AG08395 (cell line): ENCODE measurements at regions not wholly inside any gene's neighbourhood (a gene's known extent, or its start where the extent isn't known, plus 50 kb on each side); places are given as distances from the start of the nearest gene placed in this dataset.

Experiments used
- DNase-seq: peaks from one replicate; pipeline ENCODE4 v3.0.0; 2012; ENCODE audit warnings: mixed read lengths, low spot score

DNA sequence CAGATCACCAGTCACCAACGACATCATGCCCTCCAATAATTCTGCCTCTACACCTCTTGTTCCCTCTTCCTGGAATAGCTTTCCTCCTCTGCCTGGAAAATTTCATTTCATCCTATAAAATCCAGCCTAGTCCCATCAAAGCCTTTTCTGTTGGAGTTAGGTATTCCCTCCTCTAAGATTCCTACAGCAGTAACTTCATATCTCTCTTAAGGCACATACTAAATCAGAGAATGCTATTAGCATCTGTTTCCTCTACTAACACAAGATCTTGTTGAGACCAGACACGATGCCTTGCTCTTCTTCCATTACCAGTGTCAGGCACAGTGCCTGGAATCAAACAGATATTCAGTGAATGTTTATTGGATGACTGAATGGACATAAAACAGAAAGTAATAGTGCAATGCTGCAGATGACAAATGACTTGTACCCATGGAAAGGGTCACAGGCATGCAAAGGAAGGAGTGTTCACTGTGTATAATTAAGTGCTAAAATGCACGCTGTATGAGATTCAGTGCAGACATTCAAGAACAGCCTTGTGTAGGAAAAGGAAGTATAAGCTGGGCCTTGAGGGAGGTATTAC, 342.0 kb upstream of the ACVR2A start:
- no peak for DNase-seq

DNA sequence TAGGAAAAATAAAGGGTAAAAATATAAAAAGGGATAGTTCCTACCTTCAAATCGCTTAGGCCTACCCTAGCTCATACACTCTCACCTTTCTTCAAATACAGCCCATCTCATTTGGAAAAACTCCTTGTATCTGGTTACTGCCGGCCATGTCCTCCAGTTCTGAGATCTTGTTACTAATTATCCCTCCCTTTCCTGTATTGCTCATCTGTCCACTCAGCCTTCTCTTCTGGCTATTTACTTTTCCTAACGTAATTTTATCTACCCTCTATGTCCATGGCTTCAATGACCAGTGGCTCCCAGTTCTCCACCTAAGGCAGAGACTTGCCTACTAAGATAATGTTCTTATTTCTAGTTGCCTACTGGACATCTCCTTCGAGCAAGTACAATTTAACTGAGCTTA, 342.9 kb upstream of the ACVR2A start:
- no peak for DNase-seq

DNA sequence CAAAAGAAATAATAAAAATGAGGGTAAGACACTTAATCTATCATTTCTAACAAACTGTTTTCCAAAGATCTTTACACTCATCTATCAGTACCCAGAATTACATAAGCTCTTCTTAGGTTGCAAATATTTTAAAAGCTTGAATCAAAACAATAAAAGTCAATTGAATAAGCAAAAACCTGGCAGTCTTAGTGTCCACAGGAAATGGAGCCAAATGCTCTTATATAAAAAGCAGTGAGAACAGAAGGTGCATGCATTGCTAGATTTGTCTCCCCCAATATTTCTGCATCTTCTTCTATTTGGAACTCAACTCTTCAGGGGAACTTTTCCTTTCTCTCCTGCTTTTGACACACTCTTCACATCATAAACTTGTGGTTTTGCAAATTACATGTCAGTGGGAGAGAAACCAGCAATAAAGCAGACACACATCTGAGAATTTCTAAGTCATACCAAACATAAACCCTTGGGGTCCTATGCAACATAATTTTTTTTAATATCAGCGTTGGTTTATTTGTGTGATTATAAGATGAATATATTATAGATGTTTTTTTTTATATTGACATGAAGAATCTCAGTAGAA, 343.9 kb upstream of the ACVR2A start:
- DNase-seq, result no peak

DNA sequence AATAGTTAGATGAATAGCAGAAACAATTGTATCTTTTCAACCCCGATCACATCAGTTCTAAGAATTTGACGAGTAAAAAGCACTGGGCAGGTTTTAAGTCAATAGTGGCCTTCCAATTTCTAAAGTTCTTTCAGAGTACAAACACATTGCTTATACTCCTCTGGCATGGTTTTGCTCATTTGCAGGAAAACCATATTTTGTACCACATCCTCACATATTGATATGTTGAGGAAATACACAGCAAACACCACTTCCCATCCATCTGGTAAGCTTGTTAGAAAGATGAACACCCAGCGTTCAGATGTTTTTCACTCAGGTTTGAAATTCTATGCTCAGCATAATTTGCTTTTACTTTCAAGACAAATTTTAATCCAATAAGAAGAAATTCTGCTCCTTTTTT, 344.6 kb upstream of the ACVR2A start:
- DNase-seq, result no peak

DNA sequence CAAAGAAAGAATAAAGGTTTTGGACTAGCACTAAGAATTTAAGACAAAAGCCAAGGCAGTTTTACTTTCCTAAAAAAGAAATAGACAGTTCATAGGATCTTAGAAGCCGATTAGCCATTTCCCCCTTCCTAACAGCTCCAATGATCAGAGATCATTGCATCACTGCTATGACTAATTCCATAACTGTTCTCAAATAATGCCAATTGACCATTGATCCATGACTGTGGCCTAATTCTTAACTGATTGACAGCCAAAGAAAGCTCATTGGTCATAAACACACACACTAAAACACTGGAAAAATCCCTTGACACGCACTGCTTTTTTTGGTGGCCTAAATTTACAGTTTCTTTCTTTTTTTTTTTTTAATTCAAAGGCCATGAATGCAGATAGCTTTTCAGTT, 345.0 kb upstream of the ACVR2A start:
- DNase-seq, result no peak

DNA sequence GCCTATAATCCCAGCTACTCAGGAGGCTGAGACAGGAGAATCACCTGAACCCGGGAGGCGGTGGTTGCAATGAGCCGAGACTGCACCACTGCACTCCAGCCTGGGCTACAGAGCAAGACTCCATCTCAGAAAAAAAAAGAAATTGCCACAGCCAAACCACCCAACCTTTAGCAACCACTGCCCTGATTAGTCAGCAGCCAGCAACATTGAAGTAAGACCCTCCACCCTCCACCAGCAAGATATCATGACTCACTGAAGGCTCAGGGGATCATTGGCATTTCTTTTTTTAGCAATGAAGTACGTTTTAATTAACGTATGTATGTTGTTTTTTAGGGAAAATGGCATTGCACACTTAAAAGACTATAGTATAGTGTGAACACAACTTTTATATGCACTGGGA, 349.1 kb upstream of the ACVR2A start:
- DNase-seq, result no peak

- DNase-seq, result no peak
Measured at GRCh38 chr2:147492471-147492870, 352.4 kb upstream of the ACVR2A start.

DNA sequence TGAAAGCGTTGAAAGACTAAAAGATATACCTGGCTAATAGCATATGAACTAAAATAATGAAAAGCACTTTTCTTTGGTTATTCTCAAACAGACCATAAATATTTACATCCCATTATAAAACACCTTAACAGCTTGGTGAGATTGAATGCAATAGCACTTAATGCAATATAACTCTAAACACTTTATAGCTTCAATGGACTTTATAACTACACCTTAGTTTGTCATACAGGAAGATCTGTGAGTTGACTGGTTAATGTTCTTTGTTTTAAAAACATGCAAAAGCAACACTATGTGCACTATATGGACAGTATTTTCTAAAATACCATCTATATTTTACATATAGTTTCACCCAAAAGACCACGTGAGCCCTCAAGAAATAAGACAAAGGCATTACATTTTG, 353.3 kb upstream of the ACVR2A start:
- DNase-seq, result no peak

DNA sequence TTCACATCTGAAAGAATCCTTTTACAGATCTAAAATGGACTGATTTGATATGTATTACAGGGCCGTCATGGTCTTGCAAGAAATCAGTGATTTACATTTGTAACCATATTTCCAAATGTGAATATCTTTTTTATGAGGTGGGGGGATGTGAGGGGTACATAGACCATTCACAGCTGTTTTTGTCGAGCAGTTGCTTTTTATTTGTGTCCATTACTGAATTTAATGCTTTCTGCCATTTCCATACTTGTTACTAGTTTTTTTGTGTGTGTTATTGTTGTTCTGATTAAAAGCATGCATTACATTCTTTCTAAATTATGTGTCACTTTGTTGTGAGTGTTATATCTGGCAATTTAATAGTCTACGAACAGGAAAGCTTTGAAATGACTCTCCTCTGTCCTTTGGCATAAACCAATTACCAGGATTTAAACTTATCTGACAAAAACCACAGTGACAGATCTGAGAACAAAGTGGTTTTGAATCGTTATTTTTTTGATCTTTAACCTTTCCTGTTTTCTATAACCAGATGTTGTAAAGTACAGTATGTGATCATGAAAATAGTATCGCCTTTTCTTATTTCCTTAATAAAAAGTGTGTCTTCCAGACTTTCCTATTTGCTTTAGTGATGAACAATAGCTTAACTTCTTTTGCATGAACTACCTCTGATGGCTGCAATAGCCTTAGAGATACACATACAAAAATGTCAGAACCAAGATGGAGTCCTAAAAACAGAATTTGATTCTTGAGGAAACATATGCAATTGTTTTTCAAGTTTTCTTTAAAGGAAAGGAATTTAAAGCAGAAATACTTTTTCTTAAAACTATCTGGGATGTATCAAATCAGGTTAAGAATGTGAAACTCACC, 354.2 kb upstream of the ACVR2A start:
- no peak for DNase-seq

- no peak for DNase-seq
Measured at GRCh38 chr2:147488472-147488871, 356.4 kb upstream of the ACVR2A start.

GRCh38 chr2:147487978-147488289, 356.9 kb upstream of the ACVR2A start:
- DNase-seq, result no peak

DNA sequence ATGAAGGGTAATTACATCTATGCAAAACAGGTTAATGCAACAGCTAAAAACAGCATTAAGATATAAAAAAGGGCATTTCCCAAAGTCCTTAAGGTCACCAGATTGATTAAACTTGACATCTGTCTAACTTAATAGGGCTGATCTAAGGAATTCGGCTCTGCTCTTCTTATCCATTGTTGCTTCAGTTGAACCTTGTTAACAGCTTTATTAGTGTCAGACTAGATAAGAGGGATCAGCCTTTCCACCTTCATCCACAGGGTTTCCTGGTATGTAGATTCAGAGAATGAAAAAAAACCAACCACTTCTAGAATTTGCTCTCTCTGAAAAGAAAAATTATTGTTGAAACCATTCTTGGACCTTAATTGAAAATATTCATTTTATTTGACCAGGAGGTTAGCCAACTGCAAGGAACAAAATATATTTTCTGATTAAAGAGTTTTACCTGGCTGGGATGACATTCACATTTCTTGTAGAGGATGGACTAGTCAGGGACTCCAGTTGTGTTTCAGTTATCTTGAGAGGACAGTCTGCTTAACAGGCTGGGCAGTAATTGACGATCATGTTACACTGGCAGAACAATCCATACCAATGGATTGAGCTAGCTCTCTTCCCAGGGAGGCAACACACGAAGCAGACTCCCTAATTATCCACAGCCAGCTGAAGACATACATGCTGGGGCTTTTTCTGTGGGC, 357.4 kb upstream of the ACVR2A start:
- DNase-seq, result no peak

- no peak for DNase-seq
Measured at GRCh38 chr2:147485210-147485851, 359.5 kb upstream of the ACVR2A start.

DNA sequence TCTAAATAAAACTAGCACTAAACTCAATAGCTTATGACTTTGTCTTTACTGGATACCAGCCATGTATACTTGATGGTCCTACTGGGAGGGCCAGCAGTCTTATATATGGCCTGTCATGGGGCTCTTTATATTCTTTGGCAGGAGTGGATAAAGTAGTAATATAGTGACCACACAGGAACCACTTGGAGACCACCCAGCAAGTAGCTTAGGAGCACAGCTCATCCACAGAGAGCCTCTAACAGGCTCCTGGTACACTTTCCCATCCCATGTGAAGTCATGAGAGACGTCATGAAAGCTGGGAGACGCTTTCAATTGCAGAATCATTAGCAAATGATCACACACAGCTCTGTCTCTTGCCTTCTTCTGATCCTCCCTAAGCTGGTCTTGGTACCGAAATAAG, 360.9 kb upstream of the ACVR2A start:
- no peak for DNase-seq

DNA sequence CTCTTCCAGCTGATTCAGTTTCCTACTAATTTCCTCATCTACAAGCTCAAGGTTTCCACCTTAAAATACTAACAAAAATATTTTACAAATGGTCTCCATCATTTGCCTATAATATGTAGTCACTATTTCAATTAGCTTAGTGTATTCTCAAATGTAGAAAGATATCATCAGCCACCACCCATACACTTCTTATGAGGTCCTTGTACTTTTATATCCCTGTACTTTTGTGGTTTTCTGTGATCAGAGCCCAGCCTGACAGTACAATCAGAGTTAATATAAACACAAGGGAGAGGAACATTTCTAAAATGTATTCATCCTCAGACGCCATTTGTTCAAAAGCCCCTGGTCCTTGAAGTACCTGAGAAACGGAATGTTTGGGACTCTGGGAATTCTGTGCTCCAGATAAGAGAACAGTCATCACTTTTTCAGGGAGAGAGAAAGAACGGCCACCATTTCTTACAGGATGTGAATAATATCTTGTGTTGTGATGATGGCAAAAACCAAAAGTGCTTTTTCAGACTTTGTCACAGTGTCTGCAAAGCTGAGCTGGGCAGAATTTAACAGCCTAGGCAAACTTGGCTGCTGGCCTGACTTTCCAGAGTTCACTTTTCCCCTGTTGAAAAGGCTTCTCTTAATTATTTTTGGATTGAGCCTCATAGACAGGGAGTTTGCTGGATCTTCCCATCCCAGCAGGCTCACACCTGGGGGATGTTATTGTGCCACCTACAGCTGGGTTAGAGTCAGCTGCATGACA, 361.7 kb upstream of the ACVR2A start:
- no peak for DNase-seq

DNA sequence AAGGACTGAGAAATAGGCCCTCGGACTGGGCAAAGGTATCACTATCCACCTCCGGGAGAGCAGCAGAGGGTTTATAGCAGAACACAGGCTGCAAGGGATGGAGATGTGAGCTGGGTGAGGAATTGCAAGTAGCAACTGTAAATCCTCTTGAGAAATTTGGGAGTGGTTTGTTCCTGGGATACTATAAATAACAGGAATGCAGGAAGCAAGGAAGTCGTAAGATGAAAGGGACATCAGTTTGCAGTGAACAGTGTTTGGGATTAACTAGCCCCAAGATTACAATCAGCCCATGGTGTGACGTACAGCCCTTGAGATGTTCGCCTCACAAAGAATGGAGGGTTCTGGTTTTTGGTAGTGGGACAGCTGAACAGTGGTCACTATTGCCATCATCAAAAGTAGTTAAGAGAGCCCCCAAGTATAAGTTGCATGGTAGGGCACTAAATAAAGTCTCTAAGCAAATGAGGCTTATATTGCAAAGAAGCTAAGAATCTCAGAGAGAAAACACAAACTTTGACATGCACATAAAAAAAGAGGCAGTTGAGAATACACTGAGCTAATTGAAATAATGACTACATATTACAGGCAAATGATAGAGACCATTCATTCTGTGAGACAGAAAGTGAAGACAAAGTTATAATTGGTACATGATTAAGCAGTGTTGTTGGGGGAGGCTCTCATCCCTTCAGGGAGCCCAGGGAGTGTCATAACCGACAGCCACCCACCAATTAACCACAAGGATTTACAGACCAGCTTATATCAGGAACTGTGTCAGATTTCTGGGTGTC, 362.5 kb upstream of the ACVR2A start:
- no peak for DNase-seq

GRCh38 chr2:147479358-147479757, 365.5 kb upstream of the ACVR2A start:
- DNase-seq, result no peak

- DNase-seq, result no peak
Measured at GRCh38 chr2:147473075-147473474, 371.8 kb upstream of the ACVR2A start.

DNA sequence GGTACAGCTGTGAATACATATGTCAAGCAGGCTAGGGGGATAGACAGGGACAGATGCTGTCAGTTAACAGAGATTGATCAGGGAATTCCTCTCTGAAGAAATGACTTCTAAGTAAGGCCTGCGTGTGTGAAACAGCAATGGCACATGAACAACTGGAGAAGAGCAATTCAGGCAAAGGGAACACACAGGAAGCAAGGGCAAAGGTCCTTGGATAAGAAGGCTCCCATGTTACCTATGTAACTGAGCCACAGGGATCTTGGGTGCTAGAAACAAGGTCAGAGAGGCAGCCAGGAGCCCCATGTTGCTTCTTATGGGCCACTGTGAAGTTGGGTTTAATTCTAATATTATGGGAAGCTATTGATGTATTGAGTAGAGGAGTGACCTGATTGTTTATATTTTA, 373.7 kb upstream of the ACVR2A start:
- no peak for DNase-seq

GRCh38 chr2:147469471-147469870, 375.4 kb upstream of the ACVR2A start:
- no peak for DNase-seq

DNA sequence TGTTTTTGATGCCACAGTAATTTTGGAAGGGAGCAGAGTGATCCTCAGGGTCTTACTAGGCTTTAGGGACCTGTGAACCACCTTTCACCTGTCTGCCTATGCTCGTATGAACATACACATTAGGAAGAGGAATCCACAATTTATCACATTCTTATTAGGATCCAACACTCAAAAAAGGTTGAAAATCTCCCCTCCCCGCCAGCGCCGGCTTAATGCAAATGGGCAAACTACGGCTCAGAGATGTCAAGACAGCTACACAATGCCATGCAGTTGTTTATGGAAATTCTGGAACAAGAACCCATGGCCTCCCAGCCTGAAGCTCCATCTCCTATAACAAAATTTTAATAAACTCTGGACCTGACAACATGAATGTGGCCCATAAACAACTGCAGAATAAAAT, 375.9 kb upstream of the ACVR2A start:
- no peak for DNase-seq
